A673 (cell line): ENCODE measurements at regions not wholly inside any gene's neighbourhood (a gene's known extent, or its start where the extent isn't known, plus 50 kb on each side); places are given as distances from the start of the nearest gene placed in this dataset.

Source experiments
- BruUV-seq: library from RNA; stranded (reverse); fragments of 400-500 nt; replicated peaks from 2 replicates; lab custom pipeline; 2021; lab: Mats Ljungman, UMichigan
- CTCF ChIA-PET: fragments of 300-600 bp; sonication (Branson Sonifier 250); formaldehyde crosslinking; loops from one replicate; lab custom pipeline; 2022; ENCODE audit warnings: antibody characterized with exemption; lab: Charles Lee
- POLR2A ChIA-PET: fragments of 300-600 bp; sonication (Branson Sonifier 250); formaldehyde crosslinking; loops from one replicate; lab custom pipeline; 2022; ENCODE audit warnings: antibody characterized with exemption; ENCODE audit not compliant: low non-redundant PET; lab: Charles Lee
- DNase-seq: peaks from one replicate; pipeline ENCODE4 v3.0.0-alpha.2; 2015; ENCODE audit warnings: low spot score
- H3K27ac ChIP-seq: fragments of 200-600 bp; sonication (generic); 2 replicates; pipeline ENCODE4 v1.5.1; 2016; ENCODE audit warnings: mixed run types, low read depth, mild to moderate bottlenecking, mixed read lengths, antibody characterized with exemption, low read length; ENCODE audit not compliant: poor library complexity, severe bottlenecking
- H3K27me3 ChIP-seq: fragments of 200-600 bp; sonication (generic); replicated peaks from 2 replicates; pipeline ENCODE4 v1.6.1; 2017; ENCODE audit warnings: mixed run types, low read depth, mild to moderate bottlenecking, mixed read lengths, antibody characterized with exemption, low read length; ENCODE audit not compliant: insufficient read depth, poor library complexity
- H3K36me3 ChIP-seq: fragments of 200-600 bp; sonication (generic); 2 replicates; pipeline ENCODE4 v1.6.1; 2016; ENCODE audit warnings: mixed run types, mild to moderate bottlenecking, mixed read lengths, antibody characterized with exemption, low read length; ENCODE audit not compliant: insufficient read depth, poor library complexity, severe bottlenecking
- H3K4me1 ChIP-seq: fragments of 200-600 bp; sonication (generic); 2 replicates; pipeline ENCODE4 v1.6.1; 2017; ENCODE audit warnings: mixed run types, mild to moderate bottlenecking, mixed read lengths, antibody characterized with exemption, low read length; ENCODE audit not compliant: insufficient read depth, poor library complexity, severe bottlenecking
- H3K4me3 ChIP-seq: fragments of 200-600 bp; sonication (generic); 2 replicates; pipeline ENCODE4 v1.5.1; 2016; ENCODE audit warnings: low read depth, mixed run types, mild to moderate bottlenecking, mixed read lengths, low read length; ENCODE audit not compliant: poor library complexity, severe bottlenecking
- H3K9me3 ChIP-seq: fragments of 200-600 bp; sonication (generic); 2 replicates; pipeline ENCODE4 v1.6.1; 2016; ENCODE audit warnings: mixed run types, low read depth, mild to moderate bottlenecking, mixed read lengths, antibody characterized with exemption, low read length; ENCODE audit not compliant: poor library complexity, severe bottlenecking
- CTCF ChIP-seq: fragments of 300-800, 200-600 bp; sonication (generic); conservative IDR thresholded peaks from 2 replicates; pipeline ENCODE4 v1.5.1; 2017; ENCODE audit warnings: low read depth, mild to moderate bottlenecking, antibody characterized with exemption, low read length, moderate library complexity, mixed read lengths
- EZH2 ChIP-seq: fragments of 200-600 bp; sonication (generic); IDR thresholded peaks from 2 replicates; pipeline ENCODE4 v1.6.1; 2017; ENCODE audit warnings: borderline replicate concordance, low read depth, mild to moderate bottlenecking, mixed read lengths, antibody characterized with exemption, low read length; ENCODE audit not compliant: poor library complexity, severe bottlenecking
- intact Hi-C: fragments of 100-400 bp; cut with micrococcal nuclease; formaldehyde crosslinking; loops from one replicate; pipeline ENCODE4 v1.10.0; 2022; ENCODE audit not compliant: unreplicated experiment

GRCh38 chr2:106010818-106011355 is 183.2 kb downstream of the UXS1 start:
- ChIA-PET CTCF (no interaction called here), POLR2A (no interaction called here)
- H3K4me3 ChIP-seq = no peak overlapping the region
- no peak overlapping the region for H3K27ac ChIP-seq
- H3K36me3 ChIP-seq = no peaks in the 10 kb centered on the region
- no peaks in the 10 kb centered on the region for H3K4me1 ChIP-seq
- DNase-seq = no peak
- no peak for TF ChIP-seq CTCF
- no peak for TF ChIP-seq EZH2
- no peaks in the 10 kb centered on the region for H3K9me3 ChIP-seq
- no TSS peak for BruUV-seq
- H3K27me3 ChIP-seq = no peaks in the 10 kb centered on the region
- intact Hi-C loops = no loop called here

- intact Hi-C loops = no loop called here
- Histone ChIP-seq H3K27ac (no peak overlapping the region), H3K36me3 (no peaks in the 10 kb centered on the region), H3K27me3 (no peaks in the 10 kb centered on the region), H3K9me3 (peaks cover 9% of the 10 kb centered on the region), H3K4me3 (no peak overlapping the region), H3K4me1 (no peaks in the 10 kb centered on the region)
- TF ChIP-seq CTCF (no peak), EZH2 (no peak)
- CTCF ChIA-PET = no interaction called here
- DNase-seq = no peak
- POLR2A ChIA-PET = no interaction called here
- no TSS peak for BruUV-seq
Measured at GRCh38 chr2:106009096-106009495, 185.0 kb downstream of the UXS1 start.

DNA sequence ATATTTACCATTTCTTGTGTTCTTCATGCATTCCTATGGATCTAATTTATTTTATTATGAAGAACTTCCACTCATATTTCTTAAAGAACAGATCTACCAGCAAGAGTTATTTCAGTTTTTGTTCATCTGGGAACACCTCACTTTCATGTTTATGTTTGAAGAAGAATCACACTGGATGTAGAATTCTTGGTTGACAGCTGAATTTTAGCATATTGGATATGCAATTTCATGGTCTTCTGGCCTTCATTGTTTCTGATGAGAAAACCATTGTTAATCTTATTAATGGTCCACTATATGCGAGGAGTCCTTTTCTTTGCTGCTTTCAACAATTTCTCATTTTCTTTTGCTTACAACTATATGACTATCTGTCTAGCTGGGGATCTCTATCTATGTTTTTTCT is 189.2 kb downstream of the UXS1 start:
- DNase-seq = no peak
- no peak overlapping the region for H3K27ac ChIP-seq
- no peaks in the 10 kb centered on the region for H3K27me3 ChIP-seq
- ChIA-PET CTCF (no interaction called here), POLR2A (no interaction called here)
- H3K9me3 ChIP-seq = peaks cover 14% of the 10 kb centered on the region
- H3K4me1 ChIP-seq = no peaks in the 10 kb centered on the region
- TF ChIP-seq EZH2 = no peak
- no peak for TF ChIP-seq CTCF
- intact Hi-C loops = no loop called here
- no TSS peak for BruUV-seq
- H3K36me3 ChIP-seq = no peaks in the 10 kb centered on the region
- no peak overlapping the region for H3K4me3 ChIP-seq
